B cell (primary cell): ENCODE measurements at regions not wholly inside any gene's neighbourhood (a gene's known extent, or its start where the extent isn't known, plus 50 kb on each side); places are given as distances from the start of the nearest gene placed in this dataset.

Experiments
- EZH2 ChIP-seq: IDR thresholded peaks from 2 replicates; pipeline ENCODE4 v1.6.1; 2012; ENCODE audit warnings: borderline replicate concordance, low read depth, mild to moderate bottlenecking, moderate library complexity, low read length; ENCODE audit not compliant: insufficient read depth, poor library complexity, severe bottlenecking
- TF ChIP-seq, protein P1 (sequence below): fragments of 200-600 bp; IDR thresholded peaks from one replicate; pipeline ENCODE4 v1.8.0; 2022; ENCODE audit warnings: antibody characterized with exemption, mild to moderate bottlenecking

DNA sequence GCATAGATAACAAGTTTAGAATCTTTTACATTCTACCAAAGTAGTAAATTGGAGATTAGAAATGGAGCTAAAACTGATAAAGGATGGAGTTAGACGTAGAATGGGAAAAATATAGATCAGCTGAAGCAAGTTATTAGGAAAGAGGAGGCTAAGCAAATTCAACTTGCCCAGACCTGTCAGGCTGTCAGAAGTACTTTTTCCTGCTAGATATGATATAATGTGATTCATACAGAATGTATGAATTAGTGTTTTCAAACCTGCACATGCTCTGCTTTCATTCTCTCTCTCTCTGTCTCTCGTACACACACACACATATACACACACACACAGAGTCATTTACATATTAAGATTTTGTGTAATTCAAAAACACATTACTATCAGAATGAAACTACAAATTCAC, 133.2 kb upstream of the HDGFL1 start:
- TF ChIP-seq, protein P1, sequence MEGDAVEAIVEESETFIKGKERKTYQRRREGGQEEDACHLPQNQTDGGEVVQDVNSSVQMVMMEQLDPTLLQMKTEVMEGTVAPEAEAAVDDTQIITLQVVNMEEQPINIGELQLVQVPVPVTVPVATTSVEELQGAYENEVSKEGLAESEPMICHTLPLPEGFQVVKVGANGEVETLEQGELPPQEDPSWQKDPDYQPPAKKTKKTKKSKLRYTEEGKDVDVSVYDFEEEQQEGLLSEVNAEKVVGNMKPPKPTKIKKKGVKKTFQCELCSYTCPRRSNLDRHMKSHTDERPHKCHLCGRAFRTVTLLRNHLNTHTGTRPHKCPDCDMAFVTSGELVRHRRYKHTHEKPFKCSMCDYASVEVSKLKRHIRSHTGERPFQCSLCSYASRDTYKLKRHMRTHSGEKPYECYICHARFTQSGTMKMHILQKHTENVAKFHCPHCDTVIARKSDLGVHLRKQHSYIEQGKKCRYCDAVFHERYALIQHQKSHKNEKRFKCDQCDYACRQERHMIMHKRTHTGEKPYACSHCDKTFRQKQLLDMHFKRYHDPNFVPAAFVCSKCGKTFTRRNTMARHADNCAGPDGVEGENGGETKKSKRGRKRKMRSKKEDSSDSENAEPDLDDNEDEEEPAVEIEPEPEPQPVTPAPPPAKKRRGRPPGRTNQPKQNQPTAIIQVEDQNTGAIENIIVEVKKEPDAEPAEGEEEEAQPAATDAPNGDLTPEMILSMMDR = no peak
- no peak for TF ChIP-seq EZH2
